A549 (cell line): ENCODE measurements at regions not wholly inside any gene's neighbourhood (a gene's known extent, or its start where the extent isn't known, plus 50 kb on each side); places are given as distances from the start of the nearest gene placed in this dataset.

ENCODE experiments used
- EHF ChIP-seq: fragments of 250-450 bp; sonication (Bioruptor Pico); IDR thresholded peaks from 2 replicates; pipeline ENCODE4 v1.5.0; 2020; ENCODE audit warnings: mild to moderate bottlenecking
- EP300 ChIP-seq, 2 experiments: fragments of >200 bp; sonication (Bioruptor Twin); formaldehyde crosslinking; IDR thresholded peaks; 2 replicates in 1 of 2; 3 replicates in 1 of 2; pipeline ENCODE4 v1.6.1; 2016 to 2017
- ESRRA ChIP-seq: fragments of 150-350 bp; IDR thresholded peaks from 2 replicates; pipeline ENCODE4 v1.6.1; 2014; ENCODE audit warnings: mild to moderate bottlenecking, low read length, borderline replicate concordance
- JUNB ChIP-seq: fragments of >200 bp; sonication (Bioruptor Twin); formaldehyde crosslinking; IDR thresholded peaks from 2 replicates; pipeline ENCODE4 v1.6.1; 2016
- KDM1A ChIP-seq: fragments of 200-600 bp; sonication (generic); IDR thresholded peaks from 2 replicates; pipeline ENCODE4 v1.6.1; 2016; ENCODE audit warnings: low read depth, mild to moderate bottlenecking
- POLR2A ChIP-seq: IDR thresholded peaks from 2 replicates; pipeline ENCODE4 v1.6.1; 2012; ENCODE audit warnings: mild to moderate bottlenecking, low read length
- RAD21 ChIP-seq, 2 experiments: fragments of >200 bp in 1 of 2; sonication (Bioruptor Twin) in 1 of 2; formaldehyde crosslinking in 1 of 2; IDR thresholded peaks in 1 of 2; conservative IDR thresholded peaks in 1 of 2; 2 replicates in 1 of 2; 3 replicates in 1 of 2; pipeline ENCODE4 v1.6.1; 2012 to 2018; ENCODE audit warnings: inconsistent platforms in 1 of 2
- RCOR1 ChIP-seq: fragments of 150-350 bp; IDR thresholded peaks from 2 replicates; pipeline ENCODE4 v1.6.1; 2014; ENCODE audit warnings: antibody characterized with exemption, low read length, low read depth
- SMC3 ChIP-seq: fragments of >200 bp; sonication (Bioruptor Twin); formaldehyde crosslinking; IDR thresholded peaks from 3 replicates; pipeline ENCODE4 v1.6.1; 2018; ENCODE audit warnings: inconsistent platforms
- ZFP36 ChIP-seq: fragments of 450-650 bp; IDR thresholded peaks from 2 replicates; pipeline ENCODE4 v1.6.1; 2014; ENCODE audit warnings: borderline replicate concordance; ENCODE audit not compliant: partially characterized antibody
- TF ChIP-seq, protein P1 (sequence below): fragments of >200 bp; sonication (Bioruptor Twin); formaldehyde crosslinking; IDR thresholded peaks from 3 replicates; pipeline ENCODE4 v1.5.1; 2016
- TF ChIP-seq, protein P2 (sequence below): IDR thresholded peaks from 2 replicates; pipeline ENCODE4 v1.6.1; 2012
- TF ChIP-seq, protein P3 (sequence below): IDR thresholded peaks from 2 replicates; pipeline ENCODE4 v1.6.1; 2012; ENCODE audit warnings: low read depth, borderline replicate concordance
- TF ChIP-seq, protein P4 (sequence below): fragments of 450-650 bp; IDR thresholded peaks from 2 replicates; pipeline ENCODE4 v1.6.1; 2014; ENCODE audit warnings: antibody characterized with exemption

DNA sequence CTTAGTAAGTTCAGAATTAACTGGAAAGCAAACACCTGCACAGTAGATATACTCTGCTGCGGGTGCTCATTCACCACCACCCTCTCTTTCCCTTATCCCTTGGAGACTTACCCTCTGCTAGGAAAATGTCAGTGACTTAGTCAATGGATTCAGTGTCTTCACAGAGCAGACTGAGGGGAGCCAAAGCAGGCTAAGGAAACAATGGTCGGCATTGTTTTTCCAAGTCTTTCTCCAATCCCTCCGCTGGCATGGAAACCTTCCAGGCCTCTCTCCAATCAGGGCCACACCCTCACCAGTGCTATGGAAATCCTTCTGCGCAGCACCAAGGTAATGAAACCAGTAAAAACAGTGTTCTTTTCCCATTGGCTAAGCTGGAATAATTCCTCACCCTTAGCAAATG is 531.2 kb downstream of the TFAP2B start:
- TF ChIP-seq, protein P1, sequence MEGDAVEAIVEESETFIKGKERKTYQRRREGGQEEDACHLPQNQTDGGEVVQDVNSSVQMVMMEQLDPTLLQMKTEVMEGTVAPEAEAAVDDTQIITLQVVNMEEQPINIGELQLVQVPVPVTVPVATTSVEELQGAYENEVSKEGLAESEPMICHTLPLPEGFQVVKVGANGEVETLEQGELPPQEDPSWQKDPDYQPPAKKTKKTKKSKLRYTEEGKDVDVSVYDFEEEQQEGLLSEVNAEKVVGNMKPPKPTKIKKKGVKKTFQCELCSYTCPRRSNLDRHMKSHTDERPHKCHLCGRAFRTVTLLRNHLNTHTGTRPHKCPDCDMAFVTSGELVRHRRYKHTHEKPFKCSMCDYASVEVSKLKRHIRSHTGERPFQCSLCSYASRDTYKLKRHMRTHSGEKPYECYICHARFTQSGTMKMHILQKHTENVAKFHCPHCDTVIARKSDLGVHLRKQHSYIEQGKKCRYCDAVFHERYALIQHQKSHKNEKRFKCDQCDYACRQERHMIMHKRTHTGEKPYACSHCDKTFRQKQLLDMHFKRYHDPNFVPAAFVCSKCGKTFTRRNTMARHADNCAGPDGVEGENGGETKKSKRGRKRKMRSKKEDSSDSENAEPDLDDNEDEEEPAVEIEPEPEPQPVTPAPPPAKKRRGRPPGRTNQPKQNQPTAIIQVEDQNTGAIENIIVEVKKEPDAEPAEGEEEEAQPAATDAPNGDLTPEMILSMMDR: no peak
- TF ChIP-seq EP300 (IDR thresholded peaks at IDR 0.05) (no peak), EHF (no peak), POLR2A (no peak), JUNB (no peak), SMC3 (no peak), KDM1A (no peak), RCOR1 (no peak), RAD21 (conservative IDR thresholded peaks at IDR 0.05 in 1 of 2, IDR thresholded peaks at IDR 0.05 in 1 of 2) (no peak), ZFP36 (no peak), ESRRA (no peak)
- TF ChIP-seq, protein P2, sequence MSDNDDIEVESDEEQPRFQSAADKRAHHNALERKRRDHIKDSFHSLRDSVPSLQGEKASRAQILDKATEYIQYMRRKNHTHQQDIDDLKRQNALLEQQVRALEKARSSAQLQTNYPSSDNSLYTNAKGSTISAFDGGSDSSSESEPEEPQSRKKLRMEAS: no peak
- TF ChIP-seq, protein P3, sequence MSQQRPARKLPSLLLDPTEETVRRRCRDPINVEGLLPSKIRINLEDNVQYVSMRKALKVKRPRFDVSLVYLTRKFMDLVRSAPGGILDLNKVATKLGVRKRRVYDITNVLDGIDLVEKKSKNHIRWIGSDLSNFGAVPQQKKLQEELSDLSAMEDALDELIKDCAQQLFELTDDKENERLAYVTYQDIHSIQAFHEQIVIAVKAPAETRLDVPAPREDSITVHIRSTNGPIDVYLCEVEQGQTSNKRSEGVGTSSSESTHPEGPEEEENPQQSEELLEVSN: no peak
- TF ChIP-seq, protein P4, sequence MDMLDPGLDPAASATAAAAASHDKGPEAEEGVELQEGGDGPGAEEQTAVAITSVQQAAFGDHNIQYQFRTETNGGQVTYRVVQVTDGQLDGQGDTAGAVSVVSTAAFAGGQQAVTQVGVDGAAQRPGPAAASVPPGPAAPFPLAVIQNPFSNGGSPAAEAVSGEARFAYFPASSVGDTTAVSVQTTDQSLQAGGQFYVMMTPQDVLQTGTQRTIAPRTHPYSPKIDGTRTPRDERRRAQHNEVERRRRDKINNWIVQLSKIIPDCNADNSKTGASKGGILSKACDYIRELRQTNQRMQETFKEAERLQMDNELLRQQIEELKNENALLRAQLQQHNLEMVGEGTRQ: no peak
